Activated CD8-positive, alpha-beta T cell treated with anti-CD3 and anti-CD28 coated beads, Interleukin-2, amount 10 ng/mL, durations not matched to agents 7 days and 5 days (primary cell): ENCODE measurements at regions not wholly inside any gene's neighbourhood (a gene's known extent, or its start where the extent isn't known, plus 50 kb on each side); places are given as distances from the start of the nearest gene placed in this dataset.

Experiments used
- ATAC-seq: fragments of 150-1000 bp; cut with Tn5 transposase; one replicate; pipeline ENCODE4 v1.10.0; 2021; ENCODE audit warnings: moderate library complexity
- CTCF ChIA-PET: fragments of 350-600 bp; sonication (Branson Sonifier 250); formaldehyde crosslinking; loops from one replicate; lab custom pipeline; 2021; ENCODE audit warnings: antibody characterized with exemption; lab: Charles Lee
- POLR2A ChIA-PET: fragments of 350-600 bp; sonication (Branson Sonifier 250); formaldehyde crosslinking; loops from one replicate; lab custom pipeline; 2021; ENCODE audit warnings: antibody characterized with exemption; lab: Charles Lee
- DNase-seq: peaks from one replicate; pipeline ENCODE4 v3.0.0-alpha.2; 2020
- H3K27ac Mint-ChIP-seq: one replicate; pipeline ENCODE4 v1.8.0; 2021; ENCODE audit warnings: mild to moderate bottlenecking, mixed read lengths
- H3K27me3 Mint-ChIP-seq: one replicate; pipeline ENCODE4 v1.8.0; 2021; ENCODE audit warnings: low read depth, mixed read lengths
- H3K36me3 Mint-ChIP-seq: one replicate; pipeline ENCODE4 v1.8.0; 2021; ENCODE audit warnings: low read depth, mixed read lengths
- H3K4me1 Mint-ChIP-seq: one replicate; pipeline ENCODE4 v1.8.0; 2021; ENCODE audit warnings: low read depth, mixed read lengths
- H3K4me3 Mint-ChIP-seq: one replicate; pipeline ENCODE4 v1.8.0; 2021; ENCODE audit warnings: mild to moderate bottlenecking, mixed read lengths
- H3K9me3 Mint-ChIP-seq: one replicate; pipeline ENCODE4 v1.8.0; 2022; ENCODE audit warnings: mixed read lengths; ENCODE audit not compliant: insufficient read depth

DNA sequence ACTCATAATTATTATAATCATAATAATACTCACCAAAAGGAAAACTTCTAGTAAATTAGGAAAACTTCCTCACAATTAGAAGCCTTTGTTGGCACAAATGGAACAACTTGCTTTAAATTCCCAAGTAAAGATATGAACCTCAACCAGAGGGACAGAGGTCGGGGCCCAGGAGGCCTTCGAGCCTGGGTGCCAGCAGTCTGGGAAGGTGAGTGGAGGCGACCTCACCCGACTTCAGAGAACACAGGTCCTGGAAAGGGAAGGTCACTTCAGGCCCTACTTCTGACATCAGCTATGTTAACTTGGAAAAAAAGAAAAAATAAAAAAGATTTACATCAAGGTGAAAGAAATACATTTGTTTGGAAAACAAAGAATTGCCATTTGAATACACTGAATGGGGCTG, 350.0 kb upstream of the MYT1L start:
- H3K27me3 Mint-ChIP-seq = peaks cover 4% of the 10 kb centered on the region
- DNase-seq (no peak), ATAC-seq (no peak)
- no peak overlapping the region for H3K27ac Mint-ChIP-seq
- peaks cover 4% of the 10 kb centered on the region for H3K4me1 Mint-ChIP-seq
- H3K36me3 Mint-ChIP-seq = no peaks in the 10 kb centered on the region
- ChIA-PET POLR2A (no interaction called here), CTCF (no interaction called here)
- no peaks in the 10 kb centered on the region for H3K9me3 Mint-ChIP-seq
- no peak overlapping the region for H3K4me3 Mint-ChIP-seq

- Mint-ChIP-seq H3K9me3 (no peaks in the 10 kb centered on the region), H3K27me3 (no peaks in the 10 kb centered on the region), H3K27ac (no peak overlapping the region), H3K4me1 (no peaks in the 10 kb centered on the region), H3K36me3 (no peaks in the 10 kb centered on the region), H3K4me3 (no peak overlapping the region)
- ChIA-PET POLR2A (no interaction called here), CTCF (no interaction called here)
- ATAC-seq (no peak), DNase-seq (no peak)
These were observed 343.8 kb upstream of the MYT1L start for GRCh38 chr2:2674831-2675230.

GRCh38 chr2:2673406-2673805, 342.3 kb upstream of the MYT1L start:
- no peaks in the 10 kb centered on the region for H3K4me1 Mint-ChIP-seq
- POLR2A ChIA-PET = no interaction called here
- DNase-seq (no peak), ATAC-seq (no peak)
- H3K27ac Mint-ChIP-seq = no peak overlapping the region
- no peaks in the 10 kb centered on the region for H3K36me3 Mint-ChIP-seq
- no peaks in the 10 kb centered on the region for H3K9me3 Mint-ChIP-seq
- H3K4me3 Mint-ChIP-seq = no peak overlapping the region
- CTCF ChIA-PET = no interaction called here
- H3K27me3 Mint-ChIP-seq = no peaks in the 10 kb centered on the region

DNA sequence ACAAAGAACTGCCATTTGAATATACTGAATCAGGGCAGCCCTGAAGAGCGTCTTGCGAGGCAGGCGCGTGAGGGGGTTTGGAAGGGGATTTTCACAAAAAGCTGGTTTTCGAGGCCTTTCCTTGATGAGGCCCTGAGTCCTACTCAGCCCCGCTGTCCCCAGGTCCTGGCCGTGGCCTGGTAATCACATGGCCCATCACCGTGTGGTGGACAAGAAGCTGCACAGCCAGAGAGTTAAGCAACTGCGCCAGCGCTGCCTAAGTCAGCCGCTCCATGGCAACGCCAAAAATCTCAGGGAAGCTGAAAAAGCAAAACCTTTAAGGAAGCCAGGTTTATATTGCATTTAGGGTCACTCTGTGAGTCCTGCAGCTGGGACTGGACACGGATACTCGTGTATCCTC, 341.2 kb upstream of the MYT1L start:
- DNase-seq = no peak
- no peaks in the 10 kb centered on the region for H3K27me3 Mint-ChIP-seq
- POLR2A ChIA-PET = no interaction called here
- H3K9me3 Mint-ChIP-seq = no peaks in the 10 kb centered on the region
- H3K4me3 Mint-ChIP-seq = no peak overlapping the region
- H3K4me1 Mint-ChIP-seq = no peaks in the 10 kb centered on the region
- ATAC-seq = no peak
- H3K36me3 Mint-ChIP-seq = no peaks in the 10 kb centered on the region
- no peak overlapping the region for H3K27ac Mint-ChIP-seq
- CTCF ChIA-PET = no interaction called here

DNA sequence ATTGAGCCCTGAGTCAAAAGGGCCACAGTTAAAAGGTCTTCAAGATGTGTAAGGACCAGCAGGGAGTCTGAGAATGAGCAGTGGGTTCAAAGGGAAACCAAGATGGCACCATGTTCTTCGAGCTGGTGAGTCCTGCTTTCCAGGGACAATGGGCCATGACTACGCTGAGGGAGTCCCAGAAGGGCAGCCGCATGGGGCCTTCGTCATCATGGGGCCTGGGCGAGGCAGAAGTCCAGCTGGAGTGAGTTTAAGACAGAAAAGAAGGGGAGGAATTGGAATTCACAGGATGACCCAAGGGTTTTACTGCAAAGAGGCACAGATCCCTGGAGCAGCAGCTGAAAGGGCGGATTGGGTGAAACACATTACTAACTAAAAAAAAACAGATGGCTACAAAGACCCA, 340.8 kb upstream of the MYT1L start:
- Mint-ChIP-seq H3K4me1 (no peaks in the 10 kb centered on the region), H3K27ac (no peak overlapping the region), H3K4me3 (no peak overlapping the region), H3K9me3 (no peaks in the 10 kb centered on the region), H3K27me3 (no peaks in the 10 kb centered on the region), H3K36me3 (no peaks in the 10 kb centered on the region)
- ATAC-seq (no peak), DNase-seq (no peak)
- CTCF ChIA-PET = no interaction called here
- POLR2A ChIA-PET = no interaction called here

GRCh38 chr2:2669316-2669715, 338.2 kb upstream of the MYT1L start:
- ATAC-seq (no peak), DNase-seq (no peak)
- Mint-ChIP-seq H3K4me1 (no peaks in the 10 kb centered on the region), H3K27ac (no peak overlapping the region), H3K4me3 (no peak overlapping the region), H3K9me3 (no peaks in the 10 kb centered on the region), H3K27me3 (no peaks in the 10 kb centered on the region), H3K36me3 (no peaks in the 10 kb centered on the region)
- ChIA-PET POLR2A (no interaction called here), CTCF (no interaction called here)

DNA sequence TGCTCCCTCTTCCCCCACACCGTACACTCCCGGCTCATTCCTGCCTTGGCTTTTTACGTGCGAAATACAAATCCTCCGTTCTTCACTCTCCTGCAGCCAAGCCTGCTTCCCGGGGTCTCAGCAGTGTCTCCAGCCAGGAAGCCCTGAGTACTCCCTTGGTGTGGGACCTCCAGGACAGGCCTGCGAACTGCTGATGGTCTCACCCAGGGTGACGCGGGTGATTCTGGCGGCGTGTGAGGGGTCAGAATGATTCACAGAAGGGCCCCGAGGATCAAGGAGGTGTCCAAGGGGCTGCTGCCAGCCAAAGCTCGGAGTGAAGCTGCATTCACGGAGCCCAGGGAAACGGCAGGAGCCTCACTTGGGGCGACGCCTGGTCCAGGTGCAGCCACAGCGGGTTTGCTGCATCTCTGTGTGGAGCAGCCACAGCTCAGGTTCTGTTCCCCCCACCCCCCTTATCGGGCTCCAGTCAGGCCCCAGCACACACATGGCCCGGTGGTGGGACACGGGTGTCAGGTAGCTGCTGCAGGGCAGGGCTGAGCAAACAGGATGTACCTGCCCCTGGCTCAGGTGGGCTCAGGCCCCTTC, 337.7 kb upstream of the MYT1L start:
- ChIA-PET CTCF (no interaction called here), POLR2A (no interaction called here)
- no peak for DNase-seq
- ATAC-seq = no peak
- Mint-ChIP-seq H3K27me3 (no peaks in the 10 kb centered on the region), H3K4me1 (no peaks in the 10 kb centered on the region), H3K9me3 (no peaks in the 10 kb centered on the region), H3K4me3 (no peak overlapping the region), H3K36me3 (no peaks in the 10 kb centered on the region), H3K27ac (no peak overlapping the region)

- no peaks in the 10 kb centered on the region for H3K27me3 Mint-ChIP-seq
- POLR2A ChIA-PET = no interaction called here
- H3K4me3 Mint-ChIP-seq = no peak overlapping the region
- H3K27ac Mint-ChIP-seq = no peak overlapping the region
- no peaks in the 10 kb centered on the region for H3K9me3 Mint-ChIP-seq
- ATAC-seq (no peak), DNase-seq (no peak)
- H3K36me3 Mint-ChIP-seq = no peaks in the 10 kb centered on the region
- no peaks in the 10 kb centered on the region for H3K4me1 Mint-ChIP-seq
- CTCF ChIA-PET = no interaction called here
These were observed 336.6 kb upstream of the MYT1L start for GRCh38 chr2:2667690-2668089.

DNA sequence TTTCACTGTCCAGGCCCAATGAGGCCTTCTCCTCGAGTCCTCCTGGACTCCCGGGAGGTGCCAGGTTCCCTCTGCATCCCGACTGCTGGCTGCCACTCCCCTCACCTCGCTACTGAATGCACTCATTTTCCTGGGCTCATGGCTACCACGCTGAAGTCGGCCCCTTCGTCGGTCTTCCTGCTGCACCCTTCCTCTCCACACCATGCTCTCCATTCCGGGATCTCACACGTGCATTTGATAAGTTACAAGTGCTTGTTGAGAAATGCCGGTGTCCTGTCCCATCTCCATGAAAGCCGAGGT, 334.7 kb upstream of the MYT1L start:
- no peak overlapping the region for H3K4me3 Mint-ChIP-seq
- no peaks in the 10 kb centered on the region for H3K9me3 Mint-ChIP-seq

DNA sequence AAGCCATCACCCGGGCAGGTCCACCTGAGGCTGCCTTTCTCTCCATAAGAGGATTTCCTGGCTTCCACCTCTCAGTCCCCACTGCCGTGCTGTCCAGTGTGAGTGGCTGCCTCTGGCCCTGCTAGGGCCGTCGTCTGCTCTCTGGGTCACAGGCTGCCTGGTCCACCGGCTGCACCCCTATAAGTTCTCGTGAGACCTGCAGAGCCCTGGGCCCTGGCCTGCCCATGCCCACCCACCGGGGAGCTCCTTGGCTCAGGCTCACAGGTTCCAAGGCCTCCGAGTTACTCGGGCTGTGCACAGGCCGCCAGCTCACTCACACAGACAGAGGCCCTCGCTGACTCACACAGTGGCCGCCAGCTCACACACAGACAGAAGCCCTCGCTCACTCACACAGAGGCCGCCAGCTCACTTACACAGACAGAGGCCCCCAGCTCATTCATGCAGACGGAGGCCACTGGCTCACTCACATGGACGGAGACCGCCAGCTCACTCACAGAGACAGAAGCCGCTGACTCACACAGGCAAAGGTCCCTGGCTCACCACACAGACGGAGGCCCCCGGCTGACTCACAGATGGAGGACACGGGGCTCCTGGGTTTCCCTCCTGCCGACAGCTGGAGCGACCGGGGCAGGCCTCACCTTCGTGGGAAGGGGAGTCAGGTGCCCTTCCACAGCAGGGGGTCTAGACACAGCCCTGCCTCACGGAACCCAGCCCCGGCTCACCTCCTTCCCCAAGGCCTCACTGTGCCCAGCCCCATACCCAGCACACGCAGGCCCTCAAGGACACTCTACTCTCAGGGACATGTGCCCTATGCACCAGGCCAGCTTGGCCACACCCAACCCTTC, 334.1 kb upstream of the MYT1L start:
- no peaks in the 10 kb centered on the region for H3K4me1 Mint-ChIP-seq
- no peak overlapping the region for H3K27ac Mint-ChIP-seq
- H3K4me3 Mint-ChIP-seq = no peak overlapping the region
- no peaks in the 10 kb centered on the region for H3K36me3 Mint-ChIP-seq
- no peaks in the 10 kb centered on the region for H3K9me3 Mint-ChIP-seq
- ChIA-PET CTCF (no interaction called here), POLR2A (no interaction called here)
- no peaks in the 10 kb centered on the region for H3K27me3 Mint-ChIP-seq
- ATAC-seq (no peak), DNase-seq (no peak)

More for the DNA sequence above, 334.7 kb upstream of the MYT1L start:
- DNase-seq (no peak), ATAC-seq (no peak)
- no peaks in the 10 kb centered on the region for H3K36me3 Mint-ChIP-seq
- no peak overlapping the region for H3K27ac Mint-ChIP-seq
- H3K4me1 Mint-ChIP-seq = no peaks in the 10 kb centered on the region
- ChIA-PET POLR2A (no interaction called here), CTCF (no interaction called here)
- H3K27me3 Mint-ChIP-seq = no peaks in the 10 kb centered on the region

GRCh38 chr2:2663401-2664036, 332.4 kb upstream of the MYT1L start:
- DNase-seq (no peak), ATAC-seq (no peak)
- Mint-ChIP-seq H3K9me3 (peaks cover 11% of the 10 kb centered on the region), H3K4me1 (no peaks in the 10 kb centered on the region), H3K27ac (no peak overlapping the region), H3K36me3 (no peaks in the 10 kb centered on the region), H3K27me3 (no peaks in the 10 kb centered on the region), H3K4me3 (no peak overlapping the region)
- POLR2A ChIA-PET = no interaction called here
- CTCF ChIA-PET = no interaction called here

GRCh38 chr2:2662847-2663356, 331.8 kb upstream of the MYT1L start:
- POLR2A ChIA-PET = no interaction called here
- no peak overlapping the region for H3K27ac Mint-ChIP-seq
- CTCF ChIA-PET = no interaction called here
- H3K27me3 Mint-ChIP-seq = no peaks in the 10 kb centered on the region
- DNase-seq = no peak
- H3K4me1 Mint-ChIP-seq = no peaks in the 10 kb centered on the region
- no peak overlapping the region for H3K4me3 Mint-ChIP-seq
- peaks cover 3% of the 10 kb centered on the region for H3K36me3 Mint-ChIP-seq
- peaks cover 14% of the 10 kb centered on the region for H3K9me3 Mint-ChIP-seq
- ATAC-seq = no peak
